MCF 10A (cell line): ENCODE measurements at regions not wholly inside any gene's neighbourhood (a gene's known extent, or its start where the extent isn't known, plus 50 kb on each side); places are given as distances from the start of the nearest gene placed in this dataset.

Source experiments
- BruUV-seq: library from RNA; stranded (reverse); fragments of 400-500 nt; replicated peaks from 2 replicates; lab custom pipeline; 2021; lab: Mats Ljungman, UMichigan
- CTCF ChIA-PET: fragments of 300-600 bp; sonication (Branson Sonifier 250); formaldehyde crosslinking; extraction: SDS; loops from one replicate; lab custom pipeline; 2021; ENCODE audit warnings: antibody characterized with exemption, inconsistent platforms; lab: Yijun Ruan, JAX
- POLR2A ChIA-PET: fragments of 300-600, 350-650 bp; sonication (Branson Sonifier 250); formaldehyde crosslinking; extraction: SDS; loops from one replicate; lab custom pipeline; 2020; ENCODE audit warnings: antibody characterized with exemption, inconsistent platforms; lab: Yijun Ruan, JAX
- DNase-seq: peaks from one replicate; pipeline ENCODE4 v3.0.0-alpha.2; 2018; ENCODE audit not compliant: unreplicated experiment
- H3K27ac Mint-ChIP-seq: one replicate; pipeline ENCODE4 v1.8.0; 2022; ENCODE audit warnings: mild to moderate bottlenecking, low read depth, mixed read lengths; ENCODE audit not compliant: unreplicated experiment
- H3K27me3 Mint-ChIP-seq: one replicate; pipeline ENCODE4 v1.8.0; 2022; ENCODE audit warnings: mixed read lengths; ENCODE audit not compliant: insufficient read depth, unreplicated experiment
- H3K36me3 Mint-ChIP-seq: one replicate; pipeline ENCODE4 v1.8.0; 2022; ENCODE audit warnings: mild to moderate bottlenecking, moderate library complexity, mixed read lengths; ENCODE audit not compliant: insufficient read depth, unreplicated experiment
- H3K4me1 Mint-ChIP-seq: one replicate; pipeline ENCODE4 v1.8.0; 2022; ENCODE audit warnings: mixed read lengths; ENCODE audit not compliant: insufficient read depth, unreplicated experiment
- H3K4me3 Mint-ChIP-seq: one replicate; pipeline ENCODE4 v1.8.0; 2022; ENCODE audit warnings: mild to moderate bottlenecking, moderate library complexity, mixed read lengths; ENCODE audit not compliant: unreplicated experiment
- H3K9me3 Mint-ChIP-seq: one replicate; pipeline ENCODE4 v1.8.0; 2022; ENCODE audit warnings: mixed read lengths; ENCODE audit not compliant: unreplicated experiment
- intact Hi-C: fragments of 100-400 bp; cut with micrococcal nuclease; formaldehyde crosslinking; loops from 2 replicates; pipeline ENCODE4 v1.14.1; 2022
- TF ChIP-seq, protein P1 (sequence below): fragments of 200-600 bp; IDR thresholded peaks from one replicate; pipeline ENCODE4 v1.8.0; 2022; ENCODE audit warnings: antibody characterized with exemption, mild to moderate bottlenecking; ENCODE audit not compliant: unreplicated experiment

- H3K4me3 Mint-ChIP-seq = no peak overlapping the region
- H3K9me3 Mint-ChIP-seq = no peaks in the 10 kb centered on the region
- ChIA-PET CTCF (no interaction called here), POLR2A (interaction anchor here (0.6 kb wide), 1 partner anchor 1058 kb away, joined by 3 read pairs; no protein-coding TSS in a partner anchor)
- intact Hi-C loops = no loop called here
- no peaks in the 10 kb centered on the region for H3K4me1 Mint-ChIP-seq
- TF ChIP-seq, protein P1, sequence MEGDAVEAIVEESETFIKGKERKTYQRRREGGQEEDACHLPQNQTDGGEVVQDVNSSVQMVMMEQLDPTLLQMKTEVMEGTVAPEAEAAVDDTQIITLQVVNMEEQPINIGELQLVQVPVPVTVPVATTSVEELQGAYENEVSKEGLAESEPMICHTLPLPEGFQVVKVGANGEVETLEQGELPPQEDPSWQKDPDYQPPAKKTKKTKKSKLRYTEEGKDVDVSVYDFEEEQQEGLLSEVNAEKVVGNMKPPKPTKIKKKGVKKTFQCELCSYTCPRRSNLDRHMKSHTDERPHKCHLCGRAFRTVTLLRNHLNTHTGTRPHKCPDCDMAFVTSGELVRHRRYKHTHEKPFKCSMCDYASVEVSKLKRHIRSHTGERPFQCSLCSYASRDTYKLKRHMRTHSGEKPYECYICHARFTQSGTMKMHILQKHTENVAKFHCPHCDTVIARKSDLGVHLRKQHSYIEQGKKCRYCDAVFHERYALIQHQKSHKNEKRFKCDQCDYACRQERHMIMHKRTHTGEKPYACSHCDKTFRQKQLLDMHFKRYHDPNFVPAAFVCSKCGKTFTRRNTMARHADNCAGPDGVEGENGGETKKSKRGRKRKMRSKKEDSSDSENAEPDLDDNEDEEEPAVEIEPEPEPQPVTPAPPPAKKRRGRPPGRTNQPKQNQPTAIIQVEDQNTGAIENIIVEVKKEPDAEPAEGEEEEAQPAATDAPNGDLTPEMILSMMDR = no peak
- H3K27ac Mint-ChIP-seq = no peak overlapping the region
- BruUV-seq = no TSS peak
- H3K27me3 Mint-ChIP-seq = no peaks in the 10 kb centered on the region
- no peak for DNase-seq
- no peaks in the 10 kb centered on the region for H3K36me3 Mint-ChIP-seq
Measured at GRCh38 chr7:14055813-14056212, 66.3 kb upstream of the ETV1 start.

DNA sequence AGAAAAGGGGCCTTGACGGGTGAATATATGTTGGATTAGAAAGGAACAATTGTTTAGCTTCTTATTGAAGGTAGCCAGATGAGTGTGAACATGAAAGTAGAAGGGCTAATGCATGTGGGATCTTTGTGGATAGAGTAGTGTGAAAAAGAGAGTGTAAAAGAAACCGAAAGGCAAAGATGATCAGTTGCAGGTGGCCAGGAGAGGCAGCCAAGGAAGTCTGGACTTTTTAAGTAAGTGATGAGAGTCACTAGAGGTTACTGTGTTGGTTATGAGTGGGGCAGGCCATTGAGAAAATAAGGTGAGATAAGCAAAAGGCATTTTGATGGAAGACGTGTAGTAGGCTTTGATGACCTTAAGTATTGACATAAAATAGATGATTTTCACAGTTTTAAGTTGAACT is 64.7 kb upstream of the ETV1 start:
- intact Hi-C loops = no loop called here
- no peaks in the 10 kb centered on the region for H3K9me3 Mint-ChIP-seq
- no peaks in the 10 kb centered on the region for H3K36me3 Mint-ChIP-seq
- no TSS peak for BruUV-seq
- H3K4me3 Mint-ChIP-seq = no peak overlapping the region
- H3K27me3 Mint-ChIP-seq = no peaks in the 10 kb centered on the region
- TF ChIP-seq, protein P1 = no peak
- H3K4me1 Mint-ChIP-seq = no peaks in the 10 kb centered on the region
- H3K27ac Mint-ChIP-seq = no peak overlapping the region
- CTCF ChIA-PET = no interaction called here
- DNase-seq = no peak
- POLR2A ChIA-PET = no interaction called here

GRCh38 chr7:14048889-14049288 is 59.4 kb upstream of the ETV1 start:
- no peaks in the 10 kb centered on the region for H3K36me3 Mint-ChIP-seq
- intact Hi-C loops = no loop called here
- DNase-seq = peak; percentile 17
- BruUV-seq = no TSS peak
- no peak overlapping the region for H3K27ac Mint-ChIP-seq
- ChIA-PET POLR2A (no interaction called here), CTCF (interaction anchor here (0.6 kb wide), 2 partner anchors 77 to 410 kb away, joined by 3 read pairs; no protein-coding TSS in a partner anchor)
- no peak overlapping the region for H3K4me3 Mint-ChIP-seq
- no peaks in the 10 kb centered on the region for H3K9me3 Mint-ChIP-seq
- TF ChIP-seq, protein P1 = no peak
- no peaks in the 10 kb centered on the region for H3K4me1 Mint-ChIP-seq
- no peaks in the 10 kb centered on the region for H3K27me3 Mint-ChIP-seq

DNA sequence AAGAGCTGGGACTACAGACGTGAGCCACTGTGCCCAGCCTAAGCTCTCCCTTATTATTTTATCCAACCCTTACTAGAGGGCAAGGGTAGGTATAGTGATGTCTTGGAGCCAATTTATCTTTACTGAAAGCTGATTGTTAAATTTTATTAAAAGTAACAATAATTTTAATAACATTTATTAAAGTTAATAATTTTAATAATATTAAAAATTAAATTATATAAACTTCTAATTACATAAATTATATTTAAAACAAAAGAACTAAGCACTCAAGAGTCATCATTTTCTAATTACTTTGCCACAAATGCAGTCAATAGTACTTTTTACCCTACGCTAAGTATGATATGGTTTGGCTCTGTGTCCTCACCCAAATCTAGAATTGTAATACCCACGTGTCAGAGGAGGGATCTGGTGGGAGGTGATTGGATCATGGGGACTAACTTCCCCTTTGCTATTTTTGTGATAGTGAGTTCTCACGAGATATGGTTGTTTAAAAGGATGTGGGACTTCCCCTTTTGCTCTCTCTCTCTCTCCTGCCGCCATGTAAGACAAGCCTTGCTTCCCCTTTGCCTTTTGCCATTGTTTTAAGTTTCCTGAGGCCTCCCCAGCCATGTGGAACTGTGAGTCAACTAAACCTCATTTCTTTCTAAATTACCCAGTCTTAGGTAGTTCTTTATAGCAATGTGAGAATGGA is 58.4 kb upstream of the ETV1 start:
- BruUV-seq = no TSS peak
- intact Hi-C loops = no loop called here
- DNase-seq = no peak
- Mint-ChIP-seq H3K27ac (no peak overlapping the region), H3K9me3 (no peaks in the 10 kb centered on the region), H3K4me1 (no peaks in the 10 kb centered on the region), H3K27me3 (no peaks in the 10 kb centered on the region), H3K36me3 (no peaks in the 10 kb centered on the region), H3K4me3 (no peak overlapping the region)
- POLR2A ChIA-PET = interaction anchor here (0.6 kb wide), 2 partner anchors 92 to 258 kb away, joined by 3 to 4 read pairs; no protein-coding TSS in a partner anchor
- CTCF ChIA-PET = interaction anchor here (0.6 kb wide), 2 partner anchors 78 to 411 kb away, joined by 3 read pairs; no protein-coding TSS in a partner anchor
- TF ChIP-seq, protein P1 = no peak
